Fibroblast of skin of back (primary cell): ENCODE measurements at regions not wholly inside any gene's neighbourhood (a gene's known extent, or its start where the extent isn't known, plus 50 kb on each side); places are given as distances from the start of the nearest gene placed in this dataset.
"Not testable (repeated sequence)": the region's sequence is repeated elsewhere in the genome, so short reads cannot be mapped to it uniquely, and the experiment has no call there.

ENCODE experiments used
- DNase-seq: peaks from one replicate; pipeline ENCODE4 v3.0.0-alpha.2; 2013

- DNase-seq, result no peak
Observed at GRCh38 chrX:37904833-37905232, 57.5 kb upstream of the DYNLT3 start.

GRCh38 chrX:37905436-37906147, 58.2 kb upstream of the DYNLT3 start:
- peak; percentile 72 for DNase-seq

- no peak for DNase-seq
Observed at GRCh38 chrX:37906357-37906756, 59.0 kb upstream of the DYNLT3 start.

DNA sequence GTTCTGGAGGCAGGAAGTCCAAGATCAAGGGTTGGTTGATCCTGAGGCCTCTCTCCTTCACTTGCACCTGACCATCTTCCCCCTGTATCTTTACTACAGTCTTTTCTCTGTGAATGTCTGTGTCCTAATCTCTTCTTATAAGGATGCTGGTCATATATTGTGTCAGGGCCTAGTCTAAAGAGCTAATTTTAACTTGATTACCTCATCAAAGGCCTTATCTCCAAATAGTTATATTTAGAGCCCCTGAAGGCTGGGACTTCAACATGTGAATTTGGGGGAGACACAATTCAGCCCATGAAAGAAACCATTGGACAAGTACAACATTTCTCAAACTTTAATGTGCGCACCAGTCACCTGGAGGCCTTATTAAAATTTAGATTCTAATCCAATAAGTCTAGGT, 62.8 kb upstream of the DYNLT3 start:
- DNase-seq, result no peak

- peak; percentile 42 for DNase-seq
Observed at GRCh38 chrX:37912304-37912703, 64.9 kb upstream of the DYNLT3 start.

- DNase-seq, result no peak
Observed at GRCh38 chrX:37912777-37913176, 65.4 kb upstream of the DYNLT3 start.

DNA sequence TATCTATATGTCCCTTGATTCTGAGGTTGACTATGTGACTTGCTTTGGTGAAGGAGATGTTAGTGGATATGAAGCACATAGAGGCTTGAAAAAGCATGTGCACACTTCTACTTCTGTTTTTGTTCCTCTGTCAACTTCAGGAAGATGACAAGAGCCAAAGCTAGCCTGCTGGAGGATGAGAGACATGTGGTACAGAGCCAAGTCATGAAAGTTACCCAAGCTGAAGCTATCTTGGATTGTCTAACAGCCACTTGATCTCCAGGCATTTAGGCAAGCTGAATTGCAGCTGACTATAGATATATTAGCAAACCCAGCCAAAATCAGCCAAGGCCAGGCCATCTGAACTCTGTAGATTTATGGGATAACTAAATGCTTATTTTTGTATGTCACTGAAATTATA, 70.8 kb upstream of the DYNLT3 start:
- no peak for DNase-seq

- DNase-seq, result no peak
Observed at GRCh38 chrX:37918703-37919102, 71.3 kb upstream of the DYNLT3 start.

- peak; percentile 57 for DNase-seq
Observed at GRCh38 chrX:37921758-37922157, 74.4 kb upstream of the DYNLT3 start.

- DNase-seq, result no peak
Observed at GRCh38 chrX:37922928-37923327, 75.6 kb upstream of the DYNLT3 start.

GRCh38 chrX:37925761-37926160, 78.4 kb upstream of the DYNLT3 start:
- not testable (repeated sequence) for DNase-seq

DNA sequence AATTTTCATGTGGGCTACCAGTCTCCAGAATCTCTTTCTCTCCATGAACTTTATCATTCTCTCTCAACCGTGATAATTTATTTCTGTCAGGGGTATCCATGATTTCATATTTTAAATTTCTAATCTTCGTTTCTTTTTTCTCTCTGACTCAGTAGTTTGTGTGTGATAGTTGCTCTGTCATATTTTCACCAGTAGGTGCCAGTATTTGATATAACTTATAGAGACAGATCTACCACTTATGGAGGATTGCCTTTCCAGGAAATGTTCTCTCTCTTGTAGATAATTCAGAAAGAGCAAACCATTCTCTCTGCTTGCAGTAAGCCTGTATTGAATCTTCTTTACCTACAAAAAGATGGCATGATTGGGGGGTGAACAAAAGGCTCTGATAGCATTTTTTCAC, 79.3 kb upstream of the DYNLT3 start:
- peak; percentile 44 for DNase-seq

GRCh38 chrX:37942170-37942569, 64.2 kb upstream of the SYTL5 start:
- DNase-seq, result no peak

DNA sequence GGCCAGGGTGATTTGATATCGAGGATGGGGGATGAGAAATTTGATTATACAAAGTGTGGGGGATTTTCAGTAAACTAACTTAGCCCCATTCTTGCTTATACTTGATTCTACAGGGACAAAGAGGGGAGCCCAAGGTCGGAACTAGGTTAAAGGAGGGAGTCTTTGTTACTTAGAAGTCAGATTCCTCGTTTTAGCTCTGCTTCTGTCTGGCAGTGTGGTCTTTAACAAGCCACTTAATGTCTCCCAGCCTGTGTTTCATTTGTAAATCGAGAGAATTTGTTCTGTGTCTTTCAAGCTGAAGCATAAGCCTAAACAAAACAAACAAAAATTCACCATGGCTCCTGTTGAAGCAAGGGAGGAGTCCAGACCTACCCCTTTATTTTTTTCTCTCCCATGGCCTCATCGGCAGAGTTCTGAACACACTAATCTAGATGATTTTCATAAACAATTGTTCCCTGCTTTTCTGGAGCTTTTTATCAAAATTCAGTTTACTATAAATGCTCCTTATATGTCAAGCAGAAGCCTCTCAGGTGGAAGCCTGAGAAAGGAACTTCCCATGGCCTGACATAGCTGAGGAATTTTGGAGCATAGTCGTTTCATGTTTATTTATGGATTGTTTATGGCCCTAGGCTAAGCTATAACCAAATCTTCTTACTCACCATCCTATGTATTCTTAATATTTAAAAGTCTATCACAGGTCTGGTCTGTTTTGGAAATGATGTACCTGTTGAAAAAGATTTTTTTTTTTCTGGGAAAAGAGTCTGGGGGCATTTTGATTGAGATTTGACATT, 62.6 kb upstream of the SYTL5 start:
- no peak for DNase-seq

GRCh38 chrX:37946197-37946596, 60.2 kb upstream of the SYTL5 start:
- DNase-seq, result no peak

DNA sequence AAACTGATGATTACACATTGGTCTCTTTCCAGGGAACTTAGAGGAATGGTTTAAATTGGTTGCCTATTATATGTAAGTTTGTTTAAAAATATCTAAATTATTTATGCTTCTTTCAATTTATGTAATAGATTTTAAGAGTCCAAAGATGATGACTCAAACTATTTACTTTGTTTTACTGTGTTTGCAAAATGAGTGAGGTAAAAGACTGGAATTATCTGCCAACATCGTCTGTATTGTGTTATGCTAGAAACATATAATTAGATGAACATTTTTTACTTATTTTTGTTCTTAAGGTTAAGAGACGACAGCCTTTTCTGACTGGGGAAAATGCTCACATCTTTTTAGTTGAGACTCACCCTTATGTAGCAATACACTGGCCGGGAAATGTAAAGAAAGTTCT, 51.1 kb upstream of the SYTL5 start:
- no peak for DNase-seq

GRCh38 chrX:37956223-37956622, 50.1 kb upstream of the SYTL5 start:
- DNase-seq, result no peak
